SK-N-SH treated with all-trans-retinoic acid at 6 μM for 48 hours (cell line): ENCODE measurements at regions not wholly inside any gene's neighbourhood (a gene's known extent, or its start where the extent isn't known, plus 50 kb on each side); places are given as distances from the start of the nearest gene placed in this dataset.

ENCODE experiments used
- ATAC-seq: fragments of 200-7000 bp; cut with Tn5 transposase; 3 replicates; pipeline ENCODE4 v1.9.1; 2020; ENCODE audit warnings: mild to moderate bottlenecking, moderate library complexity
- ARNTL ChIP-seq: fragments of 450-650 bp; formaldehyde crosslinking; IDR thresholded peaks from 2 replicates; pipeline ENCODE4 v1.5.0; 2020; ENCODE audit warnings: low read depth, mild to moderate bottlenecking, moderate library complexity, borderline replicate concordance
- BACH2 ChIP-seq: fragments of 250-450 bp; sonication (Bioruptor Pico); IDR thresholded peaks from 2 replicates; pipeline ENCODE4 v1.9.0; 2021; ENCODE audit warnings: mild to moderate bottlenecking, borderline replicate concordance
- CREB5 ChIP-seq: fragments of 250-450 bp; sonication (Bioruptor Pico); IDR thresholded peaks from 2 replicates; pipeline ENCODE4 v1.5.1; 2020; ENCODE audit warnings: low read depth, mild to moderate bottlenecking, moderate library complexity
- CSDC2 ChIP-seq: fragments of 250-450 bp; sonication (Bioruptor Pico); IDR thresholded peaks from 2 replicates; pipeline ENCODE4 v1.5.0; 2020; ENCODE audit warnings: mild to moderate bottlenecking, moderate library complexity
- ESRRG ChIP-seq: fragments of 250-450 bp; sonication (Bioruptor Pico); IDR thresholded peaks from 2 replicates; pipeline ENCODE4 v1.6.1; 2021; ENCODE audit warnings: mild to moderate bottlenecking
- GLIS3 ChIP-seq: fragments of 250-450 bp; sonication (Bioruptor Pico); IDR thresholded peaks from 2 replicates; pipeline ENCODE4 v1.5.0; 2020; ENCODE audit warnings: mild to moderate bottlenecking, moderate library complexity
- ISL1 ChIP-seq: fragments of 250-450 bp; sonication (Bioruptor Pico); IDR thresholded peaks from 2 replicates; pipeline ENCODE4 v2.1.2; 2022; ENCODE audit warnings: mild to moderate bottlenecking, moderate library complexity
- OSR1 ChIP-seq: fragments of 250-450 bp; sonication (Bioruptor Pico); IDR thresholded peaks from 2 replicates; pipeline ENCODE4 v1.8.0; 2022; ENCODE audit warnings: moderate library complexity, mild to moderate bottlenecking, inconsistent platforms
- PATZ1 ChIP-seq: fragments of 250-450 bp; sonication (Bioruptor Pico); IDR thresholded peaks from 2 replicates; pipeline ENCODE4 v1.8.0; 2020; ENCODE audit warnings: mild to moderate bottlenecking, moderate library complexity, borderline replicate concordance
- POU6F1 ChIP-seq: fragments of 250-450 bp; sonication (Bioruptor Pico); IDR thresholded peaks from 2 replicates; pipeline ENCODE4 v1.8.0; 2021; ENCODE audit warnings: low read depth, mild to moderate bottlenecking, moderate library complexity, borderline replicate concordance
- PPARA ChIP-seq: fragments of 250-450 bp; sonication (Bioruptor Pico); IDR thresholded peaks from 2 replicates; pipeline ENCODE4 v1.5.0; 2020; ENCODE audit warnings: mild to moderate bottlenecking, borderline replicate concordance
- RARB ChIP-seq: fragments of 250-450 bp; sonication (Bioruptor Pico); IDR thresholded peaks from 2 replicates; pipeline ENCODE4 v1.8.0; 2021; ENCODE audit warnings: mild to moderate bottlenecking, moderate library complexity
- SNAI2 ChIP-seq: fragments of 250-450 bp; sonication (Bioruptor Pico); IDR thresholded peaks from 2 replicates; pipeline ENCODE4 v1.5.0; 2020; ENCODE audit warnings: mild to moderate bottlenecking, moderate library complexity
- TCF4 ChIP-seq: fragments of 250-450 bp; sonication (Bioruptor Pico); IDR thresholded peaks from 2 replicates; pipeline ENCODE4 v1.8.0; 2021; ENCODE audit warnings: mild to moderate bottlenecking, moderate library complexity, borderline replicate concordance
- TOX ChIP-seq: fragments of 250-450 bp; sonication (Bioruptor Pico); IDR thresholded peaks from 2 replicates; pipeline ENCODE4 v1.8.0; 2021; ENCODE audit warnings: mild to moderate bottlenecking, moderate library complexity, borderline replicate concordance
- TSHZ2 ChIP-seq: fragments of 250-450 bp; sonication (Bioruptor Pico); IDR thresholded peaks from 2 replicates; pipeline ENCODE4 v1.5.0; 2020; ENCODE audit warnings: mild to moderate bottlenecking, moderate library complexity
- ZC3H10 ChIP-seq: fragments of 250-450 bp; sonication (Bioruptor Pico); IDR thresholded peaks from 2 replicates; pipeline ENCODE4 v1.5.1; 2021; ENCODE audit warnings: mild to moderate bottlenecking, moderate library complexity
- ZFP3 ChIP-seq: fragments of 250-450 bp; sonication (Bioruptor Pico); IDR thresholded peaks from 2 replicates; pipeline ENCODE4 v1.5.0; 2020; ENCODE audit warnings: mild to moderate bottlenecking, moderate library complexity
- ZFP30 ChIP-seq: fragments of 450-650 bp; formaldehyde crosslinking; IDR thresholded peaks from 2 replicates; pipeline ENCODE4 v1.5.0; 2022; ENCODE audit warnings: mild to moderate bottlenecking, moderate library complexity
- ZNF565 ChIP-seq: fragments of 450-650 bp; formaldehyde crosslinking; conservative IDR thresholded peaks from 2 replicates; pipeline ENCODE4 v1.5.0; 2020; ENCODE audit warnings: low read depth, mild to moderate bottlenecking, moderate library complexity
- ZNF70 ChIP-seq: fragments of 450-650 bp; formaldehyde crosslinking; IDR thresholded peaks from 2 replicates; pipeline ENCODE4 v1.5.0; 2020; ENCODE audit warnings: mild to moderate bottlenecking, moderate library complexity
- ZNF8 ChIP-seq: fragments of 450-650 bp; formaldehyde crosslinking; IDR thresholded peaks from 2 replicates; pipeline ENCODE4 v1.5.0; 2020; ENCODE audit warnings: mild to moderate bottlenecking, moderate library complexity

GRCh38 chr6:112831022-112831421 lies 483.9 kb downstream of the RFPL4B start:
- 0 out of 3 replicates have a peak, but pooled peaks have one; percentile 45 for ATAC-seq
- no peak for TF ChIP-seq ZFP3 (CRISPR knock-in tag)
- no peak for TF ChIP-seq TSHZ2 (CRISPR knock-in tag)
- TF ChIP-seq ZFP30 = no peak
- TF ChIP-seq ZC3H10 (CRISPR knock-in tag) = no peak
- TF ChIP-seq RARB (CRISPR knock-in tag) = no peak
- TF ChIP-seq ESRRG = no peak
- no peak for TF ChIP-seq CREB5 (CRISPR knock-in tag)
- TF ChIP-seq POU6F1 (CRISPR knock-in tag) = no peak
- no peak for TF ChIP-seq BACH2 (CRISPR knock-in tag)
- no peak for TF ChIP-seq SNAI2
- TF ChIP-seq CSDC2 (CRISPR knock-in tag) = no peak
- no peak for TF ChIP-seq ZNF70 (CRISPR knock-in tag)
- TF ChIP-seq TCF4 (CRISPR knock-in tag) = no peak
- no peak for TF ChIP-seq ISL1
- no peak for TF ChIP-seq TOX (CRISPR knock-in tag)
- no peak for TF ChIP-seq PPARA (CRISPR knock-in tag)
- no peak for TF ChIP-seq ZNF565
- no peak for TF ChIP-seq ARNTL (CRISPR knock-in tag)
- no peak for TF ChIP-seq ZNF8 (CRISPR knock-in tag)

GRCh38 chr6:112833581-112834131 lies 486.5 kb downstream of the RFPL4B start:
- no peak for TF ChIP-seq TSHZ2 (CRISPR knock-in tag)
- TF ChIP-seq ZNF565 = no peak
- no peak for TF ChIP-seq ARNTL (CRISPR knock-in tag)
- TF ChIP-seq TCF4 (CRISPR knock-in tag) = no peak
- no peak for TF ChIP-seq PATZ1 (CRISPR knock-in tag)
- TF ChIP-seq ZFP3 (CRISPR knock-in tag) = no peak
- no peak for TF ChIP-seq GLIS3 (CRISPR knock-in tag)
- no peak for TF ChIP-seq CSDC2 (CRISPR knock-in tag)
- TF ChIP-seq ISL1 = no peak
- TF ChIP-seq OSR1 = no peak
- TF ChIP-seq ESRRG = no peak
- TF ChIP-seq BACH2 (CRISPR knock-in tag) = no peak
- TF ChIP-seq POU6F1 (CRISPR knock-in tag) = no peak
- no peak for TF ChIP-seq ZNF8 (CRISPR knock-in tag)
- TF ChIP-seq, all 23 proteins: peak for 0
- ATAC-seq = no peak
